Urinary bladder (tissue), 3 donors: ENCODE measurements at regions not wholly inside any gene's neighbourhood (a gene's known extent, or its start where the extent isn't known, plus 50 kb on each side); places are given as distances from the start of the nearest gene placed in this dataset.

Experiments used
- DNase-seq: peaks from one replicate; pipeline ENCODE4 v3.0.0-alpha.2; 2015; ENCODE audit errors: extremely low spot score
- H3K27ac ChIP-seq: one replicate; pipeline ENCODE4 v1.5.1; 2013; ENCODE audit warnings: low read depth, mild to moderate bottlenecking, moderate library complexity
- H3K36me3 ChIP-seq: one replicate; pipeline ENCODE4 v1.6.1; 2013; ENCODE audit warnings: mild to moderate bottlenecking, moderate library complexity; ENCODE audit not compliant: insufficient read depth
- H3K4me1 ChIP-seq: one replicate; pipeline ENCODE4 v1.6.1; 2013; ENCODE audit warnings: mild to moderate bottlenecking, moderate library complexity; ENCODE audit not compliant: insufficient read depth
- H3K4me3 ChIP-seq: one replicate; pipeline ENCODE4 v1.5.1; 2013; ENCODE audit warnings: low read depth, low read length
- whole genome bisulfite sequencing: extraction: QIAGEN DNeasy Blood & Tissue Kit; methylation state at CpG from one replicate; pipeline ENCODE4 v1.1.7; 2013; 5-methylcytosine and 5-hydroxymethylcytosine counted together
- donor health status: healthy with polysubstance abuse.
- donor health status: healthy.

- WGBS: 78% methylated on average over 11 of the region's 11 CpGs
- Histone ChIP-seq H3K27ac (no peak overlapping the region), H3K36me3 (no peaks in the 10 kb centered on the region), H3K4me3 (no peak overlapping the region), H3K4me1 (no peaks in the 10 kb centered on the region)
- no peak for DNase-seq
Observed at GRCh38 chr12:111201495-111202236, 167.2 kb downstream of the PHETA1 start.

DNA sequence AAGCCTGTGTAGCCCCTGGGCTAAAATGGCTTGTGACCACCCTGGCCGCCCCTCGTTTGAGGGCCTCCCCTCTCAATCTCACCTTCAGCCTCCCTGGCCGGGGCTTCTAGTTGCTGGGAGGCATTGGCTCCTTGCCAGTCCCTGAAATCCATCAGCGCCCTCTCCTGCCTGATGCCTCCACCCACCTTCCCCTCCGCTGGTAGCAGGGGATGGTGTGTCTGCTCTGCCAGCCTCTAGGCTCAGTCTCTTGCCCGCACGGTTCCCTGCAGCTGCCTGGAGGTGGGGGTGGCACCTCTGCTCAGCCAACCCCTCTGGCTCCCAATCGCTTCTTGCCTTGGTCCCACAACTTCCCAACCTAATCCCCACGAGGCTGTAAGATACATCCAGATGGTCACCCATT lies 167.9 kb downstream of the PHETA1 start:
- Histone ChIP-seq H3K36me3 (no peaks in the 10 kb centered on the region), H3K4me1 (no peaks in the 10 kb centered on the region), H3K27ac (no peak overlapping the region), H3K4me3 (no peak overlapping the region)
- DNase-seq: no peak
- 37% methylated on average over 9 of the region's 9 CpGs for WGBS

DNA sequence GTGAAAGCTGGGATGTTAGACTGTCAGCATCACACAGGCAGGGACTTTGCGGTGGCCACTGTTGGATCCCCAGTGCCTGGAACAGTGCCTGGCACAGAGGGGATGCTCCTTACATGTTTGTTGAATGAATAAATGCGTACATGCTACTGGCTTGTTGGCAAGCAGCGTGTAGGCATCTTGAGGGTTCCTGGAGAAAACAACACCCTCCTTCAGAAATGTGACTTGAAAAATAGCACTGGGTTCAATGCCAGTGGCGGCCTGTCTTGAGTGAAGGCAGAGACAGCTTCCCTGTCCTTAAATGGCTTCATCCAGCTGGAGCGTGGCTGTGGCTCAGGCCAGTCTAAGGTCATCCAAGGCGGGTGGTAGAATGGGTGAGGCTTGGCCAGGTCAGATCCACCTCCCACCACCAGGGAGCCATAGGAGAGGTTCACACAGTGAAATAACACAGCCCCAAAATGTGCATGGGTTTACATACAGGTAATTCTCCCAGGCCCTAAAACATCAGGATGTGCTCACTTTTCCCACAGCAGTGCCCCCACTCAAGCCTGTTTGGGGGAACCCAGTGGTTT lies 171.4 kb downstream of the PHETA1 start:
- no peak overlapping the region for H3K4me3 ChIP-seq
- no peaks in the 10 kb centered on the region for H3K36me3 ChIP-seq
- H3K4me1 ChIP-seq: no peaks in the 10 kb centered on the region
- H3K27ac ChIP-seq: no peak overlapping the region
- 76% methylated on average over 6 of the region's 6 CpGs for WGBS
- DNase-seq: no peak

DNA sequence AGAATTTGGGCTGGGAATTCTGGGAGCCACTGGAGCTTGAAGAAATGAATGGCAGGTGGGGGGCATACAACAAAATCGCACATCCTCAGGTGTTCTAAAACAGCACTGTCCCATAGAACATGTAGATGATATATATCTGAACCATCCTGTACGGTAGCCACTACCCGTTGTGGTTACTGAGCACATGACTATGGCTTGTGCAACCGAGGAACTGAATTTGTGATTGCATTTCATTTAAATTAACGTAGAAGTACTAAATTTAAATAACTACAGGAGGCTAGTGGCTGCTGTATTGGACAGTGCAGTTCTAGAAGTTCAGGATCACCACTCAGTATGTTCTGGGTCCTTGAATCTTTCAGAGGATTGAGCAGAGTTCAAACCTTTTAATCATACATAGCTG lies 172.4 kb downstream of the PHETA1 start:
- DNase-seq: no peak
- WGBS: 81% methylated on average over 5 of the region's 5 CpGs
- Histone ChIP-seq H3K36me3 (no peaks in the 10 kb centered on the region), H3K4me3 (no peak overlapping the region), H3K27ac (no peak overlapping the region), H3K4me1 (no peaks in the 10 kb centered on the region)

DNA sequence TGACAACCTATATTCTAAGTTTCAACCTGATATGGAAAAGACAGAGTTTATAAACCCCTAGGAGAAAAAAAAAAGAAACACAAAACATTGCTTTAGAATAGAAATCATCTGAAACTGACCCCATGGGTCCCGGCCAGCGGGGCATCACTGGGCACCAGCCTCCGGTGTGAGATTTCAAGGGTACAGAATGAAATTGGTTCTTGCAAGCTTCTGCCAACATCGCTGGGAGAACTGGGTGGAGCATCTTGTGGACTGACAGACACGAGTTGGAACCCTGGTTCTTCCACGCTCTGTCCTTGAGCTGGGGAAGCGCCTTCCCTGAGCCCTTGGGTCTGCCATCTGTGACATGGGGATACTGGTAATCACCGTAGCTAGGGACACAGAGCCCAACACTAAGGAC lies 173.6 kb downstream of the PHETA1 start:
- DNase-seq: no peak
- no peak overlapping the region for H3K27ac ChIP-seq
- 91% methylated on average over 8 of the region's 8 CpGs for WGBS
- H3K36me3 ChIP-seq: no peaks in the 10 kb centered on the region
- H3K4me3 ChIP-seq: no peak overlapping the region
- H3K4me1 ChIP-seq: no peaks in the 10 kb centered on the region

GRCh38 chr12:111194703-111195051 lies 174.2 kb downstream of the PHETA1 start:
- no peak overlapping the region for H3K27ac ChIP-seq

DNA sequence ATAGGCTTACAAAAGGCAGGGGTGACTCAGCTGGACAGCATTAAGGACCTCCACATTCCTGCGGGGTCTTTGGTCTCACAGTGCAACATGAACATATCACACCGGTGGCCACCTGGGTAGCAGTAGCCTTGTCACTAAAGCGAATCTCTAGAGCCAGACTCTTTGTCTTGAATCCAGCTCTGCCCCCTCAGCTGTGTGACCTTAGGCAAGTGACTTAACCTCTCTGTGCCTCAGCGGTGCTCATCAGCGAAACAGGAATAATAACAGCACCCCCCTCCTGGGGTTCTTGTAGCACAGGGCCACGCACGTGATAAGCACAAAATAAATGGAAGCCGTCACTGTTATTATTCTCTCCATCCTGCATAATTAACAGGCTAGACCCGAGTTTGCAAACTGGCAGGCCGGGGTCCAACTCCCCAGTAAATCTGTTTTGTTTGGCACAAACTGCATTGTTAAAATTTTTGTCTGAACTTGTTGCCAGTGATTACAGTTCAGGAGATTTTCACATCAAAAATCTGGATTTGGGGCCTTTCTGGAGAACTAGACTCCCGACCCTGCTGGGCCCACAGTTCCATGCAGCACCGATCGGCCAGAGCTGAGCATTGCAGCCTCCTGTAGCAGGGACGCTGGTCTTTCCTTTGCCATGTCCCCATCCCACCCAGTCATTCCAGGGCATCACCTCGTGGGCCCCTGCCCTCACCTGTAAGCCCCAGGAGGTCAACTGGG lies 174.8 kb downstream of the PHETA1 start:
- Histone ChIP-seq H3K27ac (no peak overlapping the region), H3K4me1 (no peaks in the 10 kb centered on the region), H3K36me3 (no peaks in the 10 kb centered on the region), H3K4me3 (no peak overlapping the region)
- no peak for DNase-seq
- WGBS: 63% methylated on average over 15 of the region's 15 CpGs

More at GRCh38 chr12:111194703-111195051, 174.2 kb downstream of the PHETA1 start:
- 77% methylated on average over 9 of the region's 9 CpGs for WGBS
- Histone ChIP-seq H3K36me3 (no peaks in the 10 kb centered on the region), H3K4me1 (no peaks in the 10 kb centered on the region), H3K4me3 (no peak overlapping the region)
- DNase-seq: no peak

DNA sequence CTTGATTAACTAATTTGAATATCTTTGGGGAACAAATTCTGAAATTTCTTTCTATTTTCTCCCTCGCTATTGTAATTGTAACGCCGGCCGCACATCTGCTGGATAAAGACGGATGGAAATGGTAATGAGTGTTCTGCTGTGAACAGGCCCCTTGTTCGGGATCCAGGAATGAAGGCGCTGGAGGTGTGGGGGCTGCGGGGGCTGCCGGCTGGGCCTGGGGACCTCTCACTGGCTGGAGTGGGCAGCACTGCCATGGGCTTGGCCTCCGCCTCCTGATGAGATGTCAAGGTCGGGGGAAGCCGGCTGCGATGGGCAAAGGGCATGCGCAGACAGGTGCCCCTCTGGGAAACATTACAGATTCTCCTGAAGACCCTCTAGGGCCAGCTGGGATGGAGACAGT lies 175.4 kb downstream of the PHETA1 start:
- H3K27ac ChIP-seq: no peak overlapping the region
- H3K4me3 ChIP-seq: no peak overlapping the region
- DNase-seq: no peak
- no peaks in the 10 kb centered on the region for H3K36me3 ChIP-seq
- 86% methylated on average over 14 of the region's 14 CpGs for WGBS
- no peaks in the 10 kb centered on the region for H3K4me1 ChIP-seq

DNA sequence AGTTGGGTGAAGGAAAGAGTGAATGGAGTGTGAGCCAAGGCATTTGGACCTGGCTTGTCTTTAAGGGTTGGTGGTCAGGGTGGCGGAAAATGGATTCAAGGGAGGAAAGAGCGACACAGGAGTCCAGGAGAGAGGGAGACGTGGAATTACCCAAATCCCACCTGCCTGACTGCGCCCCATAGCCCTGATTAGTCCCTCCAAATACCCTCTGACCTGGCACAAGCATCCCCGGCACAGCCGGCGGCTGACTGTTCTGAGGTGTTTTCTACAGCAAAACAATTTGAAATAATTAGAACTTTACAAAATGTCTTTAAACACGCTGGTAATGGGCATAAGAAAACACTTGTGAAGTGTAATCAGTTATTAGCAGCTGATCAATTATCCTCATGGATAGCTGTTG lies 175.8 kb downstream of the PHETA1 start:
- Histone ChIP-seq H3K36me3 (no peaks in the 10 kb centered on the region), H3K4me3 (no peak overlapping the region), H3K4me1 (no peaks in the 10 kb centered on the region), H3K27ac (no peak overlapping the region)
- 95% methylated on average over 8 of the region's 8 CpGs for WGBS
- no peak for DNase-seq

DNA sequence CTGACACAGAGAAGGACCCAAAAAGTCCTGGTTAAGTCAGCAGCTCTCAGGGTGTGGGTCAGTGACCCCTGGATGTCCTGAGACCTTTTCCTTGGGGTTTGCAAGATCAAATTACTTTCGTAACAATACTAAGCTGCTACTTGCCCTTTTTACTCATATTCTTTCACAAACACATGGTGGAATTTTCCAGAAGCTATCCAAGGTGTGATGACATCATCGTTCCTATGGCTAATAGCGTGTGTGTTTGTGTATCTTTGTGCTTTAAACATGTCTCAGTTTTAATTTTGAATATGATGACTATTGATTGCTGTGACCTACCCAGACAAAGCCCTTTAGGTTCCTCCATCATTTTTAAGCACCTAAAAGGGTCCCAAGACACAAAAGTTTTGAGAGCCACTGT lies 176.2 kb downstream of the PHETA1 start:
- Histone ChIP-seq H3K4me1 (no peaks in the 10 kb centered on the region), H3K27ac (no peak overlapping the region), H3K36me3 (no peaks in the 10 kb centered on the region), H3K4me3 (no peak overlapping the region)
- WGBS: 78% methylated on average over 3 of the region's 3 CpGs
- DNase-seq: no peak

- no peak overlapping the region for H3K4me3 ChIP-seq
- no peaks in the 10 kb centered on the region for H3K36me3 ChIP-seq
- H3K27ac ChIP-seq: no peak overlapping the region
- DNase-seq: no peak
- H3K4me1 ChIP-seq: no peaks in the 10 kb centered on the region
- WGBS: 83% methylated on average over 15 of the region's 15 CpGs
Observed at GRCh38 chr12:111190741-111191526, 178.0 kb downstream of the PHETA1 start.

DNA sequence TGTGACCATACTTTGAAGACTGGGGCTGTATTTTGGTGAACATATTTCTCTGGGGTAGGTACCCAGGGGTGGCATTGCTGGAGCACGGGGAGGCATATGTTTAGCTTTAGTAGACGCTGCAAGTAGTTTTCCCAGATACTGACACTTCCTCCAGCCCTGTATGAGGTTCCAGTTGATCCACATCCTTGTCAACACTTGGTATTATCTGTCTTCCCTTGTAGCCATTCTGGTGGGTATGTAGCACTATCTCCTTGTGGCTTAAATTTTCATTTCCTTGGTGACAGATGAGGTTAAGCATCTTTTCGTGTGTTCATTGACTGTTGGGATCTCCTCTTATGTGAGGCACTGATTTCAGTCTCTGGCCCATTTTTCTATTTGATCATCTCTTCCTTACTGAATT lies 179.1 kb downstream of the PHETA1 start:
- 77% methylated on average over 3 of the region's 3 CpGs for WGBS
- no peak overlapping the region for H3K4me3 ChIP-seq
- H3K36me3 ChIP-seq: no peaks in the 10 kb centered on the region
- H3K4me1 ChIP-seq: no peaks in the 10 kb centered on the region
- no peak overlapping the region for H3K27ac ChIP-seq
- no peak for DNase-seq

DNA sequence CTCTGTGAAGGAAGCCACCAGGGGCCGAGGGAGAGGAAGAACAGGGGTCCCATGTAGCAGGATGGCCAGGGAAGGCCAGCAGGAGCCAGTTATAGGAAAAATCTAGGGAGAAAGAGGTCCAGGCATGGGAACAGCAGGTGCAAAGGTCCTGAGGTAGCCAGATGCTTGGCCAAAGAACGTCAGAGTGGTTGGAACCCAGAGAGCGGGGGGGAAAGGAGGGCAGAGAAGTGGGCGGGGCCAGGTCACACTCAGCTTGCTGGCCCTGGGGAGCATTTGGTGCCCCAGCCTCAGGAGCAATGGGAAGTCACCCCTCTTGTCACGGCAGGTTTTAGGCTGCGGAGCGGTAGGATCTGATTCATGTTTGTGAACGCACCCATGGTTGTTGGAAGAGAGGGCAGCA lies 180.5 kb downstream of the PHETA1 start:
- WGBS: 88% methylated on average over 8 of the region's 8 CpGs
- Histone ChIP-seq H3K4me1 (no peaks in the 10 kb centered on the region), H3K4me3 (no peak overlapping the region), H3K27ac (no peak overlapping the region), H3K36me3 (no peaks in the 10 kb centered on the region)
- DNase-seq: no peak
